ENCODE measurements at regions not wholly inside any gene's neighbourhood (a gene's known extent, or its start where the extent isn't known, plus 50 kb on each side); places are given as distances from the start of the nearest gene placed in this dataset.

GRCh38 chr9:7320139-7320538 is 479.4 kb downstream of the DMAC1 start:
- Histone ChIP-seq H3K36me3 (ENCODE audit: insufficient read depth, low read length) (no peaks in the 10 kb centered on the region), H3K4me3 (ENCODE audit: low read length, poor library complexity, severe bottlenecking) (no peak overlapping the region), H3F3A (ENCODE audit: low read depth) (no peaks in the 10 kb centered on the region), H4K20me1 (ENCODE audit: insufficient read depth, low read length, poor library complexity, severe bottlenecking) (no peaks in the 10 kb centered on the region), H3K9ac (ENCODE audit: low read depth, low read length, poor library complexity, severe bottlenecking) (no peak overlapping the region), H3K27me3 (ENCODE audit: insufficient read depth, low read length, poor library complexity, severe bottlenecking) (no peaks in the 10 kb centered on the region), H3K9me3 (ENCODE audit: insufficient read depth, low read depth, low read length) (no peaks in the 10 kb centered on the region), H3K9me2 (replicated peaks; ENCODE audit: low read depth, low read length) (no peaks in the 10 kb centered on the region), H2AFZ (ENCODE audit: low read length) (no peak overlapping the region), H3K79me2 (ENCODE audit: insufficient read depth, low read length) (no peaks in the 10 kb centered on the region), H3K4me1 (ENCODE audit: insufficient read depth, low read length, poor library complexity, severe bottlenecking) (peaks cover 7% of the 10 kb centered on the region), H3K4me2 (ENCODE audit: low read depth, low read length, poor library complexity, severe bottlenecking) (no peak overlapping the region)
- TF ChIP-seq CTCF (conservative IDR thresholded peaks at IDR 0.05; ENCODE audit: low read length) (no peak), EZH2phosphoT487 (IDR thresholded peaks at IDR 0.05; ENCODE audit: borderline replicate concordance) (no peak)

- no peaks in the 10 kb centered on the region for H4K20me1 ChIP-seq (ENCODE audit: insufficient read depth, low read length, poor library complexity, severe bottlenecking)
- H3K9me2 ChIP-seq (replicated peaks; ENCODE audit: low read depth, low read length): no peaks in the 10 kb centered on the region
- H3K79me2 ChIP-seq (ENCODE audit: insufficient read depth, low read length): no peaks in the 10 kb centered on the region
- peaks cover 2% of the 10 kb centered on the region for H3K4me1 ChIP-seq (ENCODE audit: insufficient read depth, low read length, poor library complexity, severe bottlenecking)
- H3K9me3 ChIP-seq (ENCODE audit: insufficient read depth, low read depth, low read length): no peaks in the 10 kb centered on the region
- H3K4me3 ChIP-seq (ENCODE audit: low read length, poor library complexity, severe bottlenecking): no peak overlapping the region
- H3K36me3 ChIP-seq (ENCODE audit: insufficient read depth, low read length): no peaks in the 10 kb centered on the region
- no peaks in the 10 kb centered on the region for H3K27me3 ChIP-seq (ENCODE audit: insufficient read depth, low read length, poor library complexity, severe bottlenecking)
- H3F3A ChIP-seq (ENCODE audit: low read depth): no peaks in the 10 kb centered on the region
- peak; percentile 47 for TF ChIP-seq CTCF (conservative IDR thresholded peaks at IDR 0.05; ENCODE audit: low read length)
- no peak for TF ChIP-seq EZH2phosphoT487 (IDR thresholded peaks at IDR 0.05; ENCODE audit: borderline replicate concordance)
- H3K4me2 ChIP-seq (ENCODE audit: low read depth, low read length, poor library complexity, severe bottlenecking): no peak overlapping the region
- no peak overlapping the region for H2AFZ ChIP-seq (ENCODE audit: low read length)
- no peak overlapping the region for H3K9ac ChIP-seq (ENCODE audit: low read depth, low read length, poor library complexity, severe bottlenecking)
These were observed 480.7 kb downstream of the DMAC1 start for GRCh38 chr9:7318920-7319319.

GRCh38 chr9:7316967-7317366 is 482.6 kb downstream of the DMAC1 start:
- Histone ChIP-seq H2AFZ (ENCODE audit: low read length) (no peak overlapping the region), H3K4me2 (ENCODE audit: low read depth, low read length, poor library complexity, severe bottlenecking) (no peak overlapping the region), H3K9me3 (ENCODE audit: insufficient read depth, low read depth, low read length) (peaks cover 6% of the 10 kb centered on the region; the same call in 1 of the 2 replicates), H3K9me2 (replicated peaks; ENCODE audit: low read depth, low read length) (no peaks in the 10 kb centered on the region), H3K9ac (ENCODE audit: low read depth, low read length, poor library complexity, severe bottlenecking) (no peak overlapping the region), H3F3A (ENCODE audit: low read depth) (no peaks in the 10 kb centered on the region), H3K36me3 (ENCODE audit: insufficient read depth, low read length) (no peaks in the 10 kb centered on the region), H4K20me1 (ENCODE audit: insufficient read depth, low read length, poor library complexity, severe bottlenecking) (no peaks in the 10 kb centered on the region), H3K79me2 (ENCODE audit: insufficient read depth, low read length) (no peaks in the 10 kb centered on the region), H3K4me3 (ENCODE audit: low read length, poor library complexity, severe bottlenecking) (no peak overlapping the region), H3K4me1 (ENCODE audit: insufficient read depth, low read length, poor library complexity, severe bottlenecking) (no peaks in the 10 kb centered on the region), H3K27me3 (ENCODE audit: insufficient read depth, low read length, poor library complexity, severe bottlenecking) (no peaks in the 10 kb centered on the region)
- no peak for TF ChIP-seq EZH2phosphoT487 (IDR thresholded peaks at IDR 0.05; ENCODE audit: borderline replicate concordance)
- no peak for TF ChIP-seq CTCF (conservative IDR thresholded peaks at IDR 0.05; ENCODE audit: low read length)

All from Loucy (cell line).